Activated naive CD4-positive, alpha-beta T cell treated with anti-CD3 and anti-CD28 coated beads, Interleukin-2, amount 10 ng/mL, durations not matched to agents 7 days and 5 days (primary cell): ENCODE measurements at regions not wholly inside any gene's neighbourhood (a gene's known extent, or its start where the extent isn't known, plus 50 kb on each side); places are given as distances from the start of the nearest gene placed in this dataset.
A peak's percentile ranks its signal among the peaks of the same experiment; 100 is the strongest.
"Not testable (repeated sequence)": the region's sequence is repeated elsewhere in the genome, so short reads cannot be mapped to it uniquely, and the experiment has no call there.

Experiments used
- CTCF ChIA-PET: fragments of 350-600 bp; sonication (Branson Sonifier 250); formaldehyde crosslinking; loops from one replicate; lab custom pipeline; 2021; ENCODE audit warnings: antibody characterized with exemption; lab: Charles Lee
- DNase-seq: peaks from one replicate; pipeline ENCODE4 v3.0.0-alpha.2; 2020
- H3K27ac Mint-ChIP-seq: one replicate; pipeline ENCODE4 v1.8.0; 2021; ENCODE audit warnings: mild to moderate bottlenecking, moderate library complexity, mixed read lengths
- H3K27me3 Mint-ChIP-seq: one replicate; pipeline ENCODE4 v1.8.0; 2021; ENCODE audit warnings: mild to moderate bottlenecking, mixed read lengths
- H3K36me3 Mint-ChIP-seq: one replicate; pipeline ENCODE4 v1.8.0; 2021; ENCODE audit warnings: mixed read lengths
- H3K4me1 Mint-ChIP-seq: one replicate; pipeline ENCODE4 v1.8.0; 2021; ENCODE audit warnings: mixed read lengths
- H3K4me3 Mint-ChIP-seq: one replicate; pipeline ENCODE4 v1.8.0; 2021; ENCODE audit warnings: mild to moderate bottlenecking, moderate library complexity, mixed read lengths
- H3K9me3 Mint-ChIP-seq: one replicate; pipeline ENCODE4 v1.8.0; 2021; ENCODE audit warnings: mixed read lengths

DNA sequence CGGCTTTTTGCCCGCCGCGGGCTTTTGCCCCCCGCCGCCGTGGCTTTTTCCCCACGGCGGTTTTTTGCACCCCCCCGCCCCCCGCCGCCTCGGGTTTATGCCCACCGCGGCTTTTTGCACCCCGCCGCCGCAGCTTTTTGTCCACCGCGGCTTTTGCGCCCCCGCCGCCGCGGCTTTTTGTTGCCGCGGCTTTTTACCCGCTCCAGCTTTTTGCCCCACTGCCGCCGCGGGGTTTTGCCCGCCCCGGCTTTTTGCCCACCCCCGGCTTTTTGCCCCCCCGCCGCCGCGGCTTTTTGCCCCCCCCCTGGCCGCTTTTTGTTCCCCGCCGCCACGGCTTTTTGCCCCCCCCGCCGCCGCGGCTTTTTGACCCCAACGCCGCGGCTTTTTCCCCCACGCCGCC is 2785.8 kb downstream of the RPIA start:
- H3K27ac Mint-ChIP-seq, CTCF ChIA-PET: not testable (repeated sequence)
- peaks cover 42% of the 10 kb centered on the region for H3K27me3 Mint-ChIP-seq

DNA sequence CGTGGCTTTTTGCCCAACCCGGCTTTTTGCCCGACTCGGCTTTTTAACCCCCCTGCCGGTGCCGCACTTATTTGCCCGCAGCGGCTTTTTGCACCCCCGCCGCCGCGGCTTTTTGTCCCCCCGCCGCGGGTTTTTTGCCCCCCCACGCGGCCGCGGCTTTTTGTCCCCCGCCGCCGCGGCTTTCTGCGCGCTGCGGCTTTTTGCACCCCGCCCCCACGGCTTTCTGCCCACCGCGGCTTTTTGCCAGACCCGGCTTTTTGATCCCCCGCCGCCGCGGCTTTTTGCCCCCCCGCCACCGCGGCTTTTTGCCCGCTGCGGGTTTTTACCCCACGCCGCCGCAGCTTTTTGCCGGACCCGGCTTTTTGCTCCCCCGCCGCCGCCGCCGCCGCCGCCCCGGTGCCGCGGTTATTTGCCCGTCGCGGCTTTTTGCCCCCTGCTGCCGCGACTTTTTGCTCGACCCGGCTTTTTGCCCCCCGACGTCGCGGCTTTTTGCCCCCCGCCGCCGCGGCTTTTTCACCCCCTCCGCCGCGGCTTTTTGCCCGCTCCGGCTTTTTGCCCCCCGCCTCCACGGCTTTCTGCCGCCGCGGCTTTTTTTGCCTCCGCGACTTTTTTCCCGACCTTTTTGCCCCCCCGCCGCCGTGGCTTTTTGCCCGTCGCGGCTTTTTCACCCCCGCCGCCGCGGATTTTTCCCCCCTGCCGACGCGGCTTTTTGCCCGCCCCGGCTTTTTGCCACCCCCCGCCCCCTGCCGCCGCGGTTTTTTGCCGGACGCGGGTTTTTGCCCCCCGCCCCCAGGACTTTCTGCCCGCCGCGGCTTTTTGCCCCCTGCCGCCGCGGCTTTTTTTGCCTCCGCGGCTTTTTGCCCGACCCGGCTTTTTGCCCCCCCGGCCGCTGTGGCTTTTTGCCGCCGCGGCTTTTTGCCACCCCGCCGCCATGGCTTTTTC is 2786.5 kb downstream of the RPIA start:
- H3K9me3 Mint-ChIP-seq = no peaks in the 10 kb centered on the region
- H3K4me1 Mint-ChIP-seq = peaks cover 4% of the 10 kb centered on the region
- DNase-seq = no peak
- H3K27me3 Mint-ChIP-seq = peaks cover 42% of the 10 kb centered on the region
- H3K27ac Mint-ChIP-seq = no peak overlapping the region
- H3K4me3 Mint-ChIP-seq = no peak overlapping the region
- CTCF ChIA-PET = no interaction called here
- peaks cover 3% of the 10 kb centered on the region for H3K36me3 Mint-ChIP-seq

More for the DNA sequence above, 2785.8 kb downstream of the RPIA start:
- H3K9me3 Mint-ChIP-seq, H3K4me3 Mint-ChIP-seq, H3K4me1 Mint-ChIP-seq, H3K36me3 Mint-ChIP-seq, DNase-seq: not testable (repeated sequence)

DNA sequence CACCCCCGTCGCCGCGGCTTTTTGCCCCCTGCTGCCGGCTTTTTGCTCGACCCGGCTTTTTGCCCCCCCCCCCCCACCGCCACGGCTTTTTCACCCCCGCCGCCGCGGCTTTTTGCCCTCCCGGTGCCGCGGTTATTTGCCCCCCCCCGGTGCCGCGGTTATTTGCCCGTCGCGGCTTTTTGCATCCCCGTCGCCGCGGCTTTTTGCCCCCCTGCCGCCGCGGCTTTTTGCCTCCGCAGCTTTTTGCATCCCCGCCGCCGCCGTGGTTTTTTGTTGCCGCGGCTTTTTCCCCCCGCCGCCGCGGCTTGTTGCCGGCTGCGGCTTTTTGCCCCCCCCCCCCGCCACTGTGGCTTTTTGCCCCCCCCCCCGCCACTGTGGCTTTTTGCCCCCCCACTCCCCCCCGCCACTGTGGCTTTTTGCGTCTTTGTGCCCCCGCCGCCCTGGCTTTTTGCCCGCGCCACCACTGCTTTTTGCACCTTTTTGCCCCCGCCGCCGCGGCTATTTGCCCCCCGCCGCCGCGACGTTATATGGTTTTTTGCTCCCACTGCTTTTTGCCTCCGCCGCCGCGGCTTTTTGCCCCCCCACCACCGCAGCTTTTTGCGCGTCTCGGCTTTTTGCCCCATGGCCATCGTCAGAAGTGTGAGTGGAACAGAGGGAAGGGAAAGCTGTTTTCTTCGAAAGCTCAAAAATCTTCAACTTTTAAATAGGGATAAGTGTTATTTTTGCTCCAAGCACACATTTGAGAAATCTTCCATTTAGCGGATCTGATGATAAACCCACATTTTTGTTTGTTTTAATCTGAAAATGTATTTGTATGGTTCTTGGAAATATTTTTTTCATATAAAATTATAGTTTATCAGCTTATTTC is 2787.6 kb downstream of the RPIA start:
- DNase-seq, H3K4me1 Mint-ChIP-seq, H3K36me3 Mint-ChIP-seq, H3K9me3 Mint-ChIP-seq, CTCF ChIA-PET: not testable (repeated sequence)
- Mint-ChIP-seq H3K4me3 (peak overlapping the region; percentile 66), H3K27ac (peak overlapping the region; percentile 86), H3K27me3 (peaks cover 38% of the 10 kb centered on the region)

DNA sequence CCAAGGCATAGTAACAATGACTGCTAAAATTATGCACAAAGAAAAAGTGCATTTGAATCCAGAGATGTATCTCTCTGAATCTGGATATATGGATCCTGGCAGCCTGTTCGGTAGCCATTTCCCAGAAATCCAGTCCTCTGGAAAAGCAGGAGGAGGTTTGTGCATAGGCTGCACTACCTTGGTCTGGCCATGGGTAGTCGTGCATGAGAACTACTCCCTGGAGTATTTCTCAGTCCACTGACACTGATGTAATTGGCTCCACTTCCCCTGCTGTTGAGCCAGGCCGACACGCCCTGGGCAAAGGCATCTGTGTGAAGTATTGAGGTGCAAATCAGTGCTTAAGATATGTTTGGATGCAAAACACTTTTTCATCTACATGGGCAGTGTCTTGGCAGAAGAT is 2793.8 kb downstream of the RPIA start:
- H3K36me3 Mint-ChIP-seq, H3K27me3 Mint-ChIP-seq, DNase-seq, H3K4me3 Mint-ChIP-seq, H3K9me3 Mint-ChIP-seq, H3K27ac Mint-ChIP-seq, H3K4me1 Mint-ChIP-seq, CTCF ChIA-PET: not testable (repeated sequence)

DNA sequence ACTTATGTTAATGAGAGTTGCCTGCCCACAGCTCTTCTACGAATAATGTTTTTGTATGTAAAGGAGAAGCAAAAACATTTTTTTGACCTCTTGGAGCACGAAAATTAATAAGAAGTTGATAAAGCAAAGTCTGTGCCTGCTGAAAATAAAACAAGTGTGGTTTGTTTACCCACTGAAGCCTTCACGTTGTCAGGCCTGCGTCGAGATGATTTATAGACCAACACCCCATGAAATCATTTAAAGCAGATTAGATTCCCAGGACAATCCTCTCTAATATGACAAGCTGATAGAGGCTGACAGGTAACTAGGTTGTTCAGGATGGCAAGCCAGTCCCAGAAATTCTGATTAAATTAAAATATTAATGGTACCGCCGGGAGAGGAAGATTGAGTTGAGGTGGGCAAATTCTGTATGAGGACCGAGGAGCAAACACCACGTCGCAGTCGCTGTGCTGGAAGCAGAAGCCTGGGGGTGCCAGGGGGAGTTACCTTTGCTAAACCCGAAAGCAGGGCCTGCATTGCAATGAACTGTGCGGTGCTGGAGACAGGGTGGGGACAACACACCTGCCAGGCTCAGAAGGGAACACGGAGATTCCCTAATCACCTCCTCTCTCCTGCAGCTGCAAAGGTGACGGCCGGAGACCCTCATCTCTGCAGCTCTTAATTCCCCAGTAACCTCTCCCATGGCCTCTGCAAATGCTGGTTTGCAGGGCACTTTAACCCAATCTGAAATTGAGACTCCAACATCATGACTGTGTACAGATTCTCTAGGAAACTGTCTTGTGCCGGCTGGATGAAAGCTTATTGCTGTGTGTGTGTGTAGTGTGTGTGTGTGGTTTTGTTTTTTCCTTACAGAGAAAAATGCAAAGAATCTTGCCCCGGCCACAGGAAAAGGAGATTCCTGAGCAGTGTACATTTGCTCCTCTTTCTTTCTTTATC is 2805.9 kb downstream of the RPIA start:
- H3K4me1 Mint-ChIP-seq, H3K27me3 Mint-ChIP-seq, H3K9me3 Mint-ChIP-seq, CTCF ChIA-PET, H3K27ac Mint-ChIP-seq, H3K36me3 Mint-ChIP-seq, H3K4me3 Mint-ChIP-seq, DNase-seq: not testable (repeated sequence)

DNA sequence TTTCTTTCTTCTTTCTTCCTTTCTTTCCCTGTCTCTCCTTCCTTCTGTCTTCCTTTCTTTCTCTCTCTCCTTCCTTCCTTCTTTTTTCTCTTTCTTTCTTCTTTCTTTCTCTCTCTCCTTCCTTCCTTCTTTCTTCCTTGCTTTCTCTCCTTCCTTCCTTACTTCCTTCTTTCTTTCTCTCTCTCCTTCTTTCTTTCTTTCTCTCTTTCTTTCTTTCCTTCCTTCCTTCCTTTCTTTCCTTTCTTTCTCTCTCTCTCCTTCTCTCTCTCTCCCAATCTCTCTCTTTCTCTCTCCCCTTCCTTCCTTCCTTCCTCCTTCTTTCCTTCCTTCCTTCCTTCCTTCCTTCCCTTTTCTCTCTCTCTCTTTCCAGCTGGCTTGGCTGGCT is 2806.6 kb downstream of the RPIA start:
- H3K4me3 Mint-ChIP-seq, H3K27me3 Mint-ChIP-seq, H3K27ac Mint-ChIP-seq, H3K36me3 Mint-ChIP-seq, H3K4me1 Mint-ChIP-seq, CTCF ChIA-PET, DNase-seq, H3K9me3 Mint-ChIP-seq: not testable (repeated sequence)

DNA sequence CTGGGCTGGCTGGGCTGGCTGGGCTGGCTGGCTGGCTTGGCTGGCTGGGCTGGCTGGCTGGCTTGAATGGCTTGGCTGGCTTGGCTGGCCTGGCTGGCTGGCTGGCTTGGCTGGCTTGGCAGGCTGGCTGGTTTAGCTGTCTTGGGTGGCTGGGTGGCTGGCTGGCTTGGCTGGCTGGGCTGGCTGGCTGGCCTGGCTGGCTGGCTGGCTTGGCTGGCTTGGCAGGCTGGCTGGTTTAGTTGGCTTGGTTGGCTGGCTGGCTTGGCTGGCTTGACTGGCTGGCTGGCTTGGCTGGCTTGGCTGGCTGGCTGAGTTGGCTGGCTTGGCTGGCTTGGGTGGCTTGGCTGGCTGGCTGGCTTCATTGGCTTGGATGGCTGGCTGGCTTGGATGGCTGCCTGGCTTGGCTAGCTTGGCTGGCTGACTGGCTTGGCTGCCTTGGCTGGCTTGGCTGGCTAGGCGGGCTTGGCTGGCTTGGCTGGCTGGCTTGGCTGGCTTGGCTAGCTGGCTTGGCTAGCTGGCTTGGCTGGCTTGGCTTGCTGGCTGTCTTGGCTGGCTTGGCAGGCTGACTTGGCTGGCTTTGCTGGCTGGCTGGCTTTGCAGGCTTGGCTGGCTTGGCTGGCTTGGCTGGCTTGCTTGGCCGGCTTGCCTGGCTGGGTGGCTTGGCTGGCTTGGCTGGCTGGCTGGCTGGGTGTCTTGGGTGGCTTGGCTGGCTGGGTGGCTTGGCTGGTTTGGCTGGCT is 2807.2 kb downstream of the RPIA start:
- H3K4me3 Mint-ChIP-seq, CTCF ChIA-PET, H3K9me3 Mint-ChIP-seq, DNase-seq, H3K27ac Mint-ChIP-seq, H3K4me1 Mint-ChIP-seq, H3K27me3 Mint-ChIP-seq, H3K36me3 Mint-ChIP-seq: not testable (repeated sequence)

DNA sequence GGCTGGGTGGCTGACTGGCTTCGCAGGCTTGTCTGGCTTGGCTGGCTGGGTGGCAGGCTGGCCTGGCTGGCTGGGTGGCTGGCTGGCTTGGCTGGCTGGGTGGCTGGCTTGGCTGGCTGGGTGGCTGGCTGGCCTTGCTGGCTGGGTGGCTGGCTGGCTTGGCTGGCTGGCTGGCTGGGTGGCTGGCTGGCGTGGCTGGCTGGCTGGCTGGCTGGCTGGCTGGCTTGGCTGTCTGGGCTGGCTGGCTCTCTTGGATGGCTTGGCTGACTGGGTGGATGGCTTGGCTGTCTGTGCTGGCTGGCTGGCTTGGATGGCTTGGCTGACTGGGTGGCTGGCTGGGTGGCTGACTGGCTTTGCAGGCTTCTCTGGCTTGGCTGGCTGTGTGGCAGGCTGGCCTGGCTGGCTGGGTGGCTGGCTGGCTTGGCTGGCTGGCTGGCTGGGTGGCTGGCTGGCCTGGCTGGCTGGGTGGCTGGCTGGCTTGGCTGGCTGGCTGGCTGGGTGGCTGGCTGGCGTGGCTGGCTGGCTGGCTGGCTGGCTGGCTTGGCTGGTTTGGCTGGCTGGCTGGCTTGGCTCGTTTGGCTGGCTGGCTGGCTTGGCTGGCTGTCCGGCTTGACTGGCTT is 2808.1 kb downstream of the RPIA start:
- CTCF ChIA-PET, DNase-seq, H3K36me3 Mint-ChIP-seq, H3K9me3 Mint-ChIP-seq, H3K27ac Mint-ChIP-seq, H3K27me3 Mint-ChIP-seq, H3K4me1 Mint-ChIP-seq, H3K4me3 Mint-ChIP-seq: not testable (repeated sequence)

DNA sequence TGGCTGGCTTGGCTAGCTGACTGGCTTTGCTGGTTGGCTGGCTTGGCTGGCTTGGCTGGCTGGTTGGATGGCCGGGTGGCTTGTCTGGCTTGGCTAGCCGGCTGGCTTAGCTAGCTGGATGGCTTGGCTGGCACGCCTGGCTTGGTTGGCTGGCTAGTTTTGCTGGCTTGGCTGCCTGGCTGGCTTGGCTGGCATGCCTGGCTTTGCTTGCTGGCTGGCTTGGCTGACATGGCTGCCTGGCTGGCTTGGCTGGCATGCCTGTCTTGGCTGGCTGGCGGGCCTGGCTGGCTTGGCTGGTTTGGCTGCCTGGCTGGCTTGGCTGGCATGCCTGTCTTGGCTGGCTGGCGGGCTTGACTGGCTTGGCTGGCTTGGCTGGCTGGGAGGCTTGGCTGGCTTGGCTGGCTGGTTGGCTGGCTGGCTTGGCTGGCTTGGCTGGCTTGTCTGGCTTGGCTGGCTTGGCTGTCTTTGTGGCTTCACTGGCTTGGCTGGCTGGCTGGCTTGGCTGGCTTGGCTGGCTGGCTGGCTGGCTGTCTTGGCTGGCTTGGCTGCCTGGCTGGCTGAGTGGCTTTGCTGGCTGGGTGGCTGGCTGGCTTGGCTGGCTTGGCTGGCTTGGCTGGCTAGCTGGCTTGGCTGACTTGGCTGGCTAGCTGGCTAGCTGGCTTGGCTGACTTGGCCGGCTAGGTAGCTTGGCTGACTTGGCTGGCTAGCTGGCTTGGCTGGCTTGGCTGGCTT is 2808.9 kb downstream of the RPIA start:
- H3K36me3 Mint-ChIP-seq, DNase-seq, H3K27ac Mint-ChIP-seq, H3K4me1 Mint-ChIP-seq, H3K4me3 Mint-ChIP-seq, H3K9me3 Mint-ChIP-seq, CTCF ChIA-PET, H3K27me3 Mint-ChIP-seq: not testable (repeated sequence)

DNA sequence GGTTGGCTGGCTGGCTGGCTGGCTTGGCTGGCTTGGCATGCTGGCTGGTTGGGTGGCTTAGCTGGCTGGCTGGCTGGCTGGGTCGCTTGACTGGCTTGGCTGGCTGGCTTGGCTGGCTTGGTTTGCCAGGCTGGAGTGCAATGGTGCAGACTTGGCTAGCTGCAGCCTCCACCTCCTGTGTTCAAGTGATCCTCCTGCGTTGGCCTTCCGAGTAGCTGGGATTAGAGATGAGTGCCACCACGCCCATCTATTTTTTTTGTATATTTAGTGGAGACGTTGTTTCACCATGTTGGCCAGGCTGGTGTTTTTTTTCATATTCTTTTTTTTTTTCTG is 2809.5 kb downstream of the RPIA start:
- H3K27me3 Mint-ChIP-seq, DNase-seq, H3K9me3 Mint-ChIP-seq, CTCF ChIA-PET, H3K36me3 Mint-ChIP-seq, H3K27ac Mint-ChIP-seq, H3K4me1 Mint-ChIP-seq, H3K4me3 Mint-ChIP-seq: not testable (repeated sequence)

DNA sequence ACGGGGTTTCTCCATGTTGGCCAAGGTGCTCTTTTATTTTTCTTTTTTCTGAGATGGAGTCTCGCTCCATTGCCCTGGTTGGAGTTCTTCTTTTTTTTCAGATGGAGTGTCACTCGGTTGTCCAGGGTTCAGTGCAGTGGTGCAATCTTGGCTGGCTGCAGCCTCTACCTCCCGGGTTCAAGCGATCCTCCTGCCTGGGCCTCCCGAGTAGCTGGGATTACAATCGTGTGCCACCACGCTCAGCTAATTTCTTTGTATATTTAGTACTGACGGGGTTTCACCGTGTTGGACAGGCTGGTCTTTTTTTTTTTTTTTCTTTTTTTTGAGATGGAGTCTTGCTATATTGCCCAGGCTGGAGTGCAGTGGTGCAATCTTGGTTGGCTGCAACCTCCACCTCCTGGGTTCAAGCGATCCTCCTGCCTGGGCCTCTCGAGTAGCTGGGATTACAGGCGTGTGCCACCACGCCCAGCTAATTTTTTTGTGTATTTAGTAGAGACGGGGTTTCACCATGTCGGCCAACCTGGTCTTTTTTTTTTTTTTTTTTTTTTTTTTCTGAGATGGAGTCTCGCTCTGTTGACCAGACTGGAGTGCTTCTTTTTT is 2810.1 kb downstream of the RPIA start:
- H3K27me3 Mint-ChIP-seq, H3K27ac Mint-ChIP-seq, H3K4me3 Mint-ChIP-seq, DNase-seq, H3K9me3 Mint-ChIP-seq, H3K36me3 Mint-ChIP-seq, H3K4me1 Mint-ChIP-seq, CTCF ChIA-PET: not testable (repeated sequence)

DNA sequence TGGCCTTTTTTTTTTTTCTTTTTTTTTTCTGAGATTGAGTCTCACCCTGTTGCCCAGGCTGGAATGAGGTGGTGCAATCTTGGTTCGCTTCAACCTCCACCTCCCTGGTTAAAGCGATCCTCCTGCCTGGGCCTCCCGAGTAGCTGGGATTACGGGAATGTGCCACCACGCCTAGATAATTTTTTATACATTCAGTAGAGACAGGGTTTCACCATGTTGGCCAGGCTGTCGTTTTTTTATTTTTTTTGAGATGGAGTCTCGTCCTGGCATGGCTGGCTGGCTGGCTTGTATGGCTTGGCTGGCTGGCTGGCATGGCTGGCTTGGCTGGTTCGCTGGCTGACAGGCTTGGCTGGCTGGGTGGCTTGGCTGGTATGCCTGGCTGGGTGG is 2812.1 kb downstream of the RPIA start:
- H3K27ac Mint-ChIP-seq, H3K9me3 Mint-ChIP-seq, DNase-seq, H3K27me3 Mint-ChIP-seq, H3K4me3 Mint-ChIP-seq, H3K4me1 Mint-ChIP-seq, CTCF ChIA-PET, H3K36me3 Mint-ChIP-seq: not testable (repeated sequence)
